Muscle of arm (tissue), 1 donor: ENCODE measurements at regions not wholly inside any gene's neighbourhood (a gene's known extent, or its start where the extent isn't known, plus 50 kb on each side); places are given as distances from the start of the nearest gene placed in this dataset.
A peak's percentile ranks its signal among the peaks of the same experiment; 100 is the strongest.

Experiments
- DNase-seq: peaks from one replicate; pipeline ENCODE4 v3.0.0-alpha.2; 2013

DNA sequence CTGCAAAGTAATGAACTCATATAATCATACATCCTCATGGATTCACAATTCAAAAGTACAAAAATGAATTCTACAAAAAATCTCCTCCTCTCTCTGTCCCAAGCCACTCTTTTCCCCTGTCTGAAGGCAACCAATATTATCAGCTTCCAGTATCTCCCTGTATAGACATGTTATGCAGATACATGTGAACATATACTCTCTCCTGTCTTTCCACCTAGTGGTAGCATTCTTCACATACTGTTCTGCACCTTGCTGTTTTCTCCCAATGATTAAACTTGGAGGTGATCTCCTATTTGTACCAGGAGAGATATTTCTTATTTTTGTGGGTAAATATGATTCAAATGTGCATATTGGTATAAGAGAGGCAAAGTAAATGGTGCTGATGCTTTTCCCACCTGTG, 416.4 kb downstream of the EPM2A start:
- no peak for DNase-seq

DNA sequence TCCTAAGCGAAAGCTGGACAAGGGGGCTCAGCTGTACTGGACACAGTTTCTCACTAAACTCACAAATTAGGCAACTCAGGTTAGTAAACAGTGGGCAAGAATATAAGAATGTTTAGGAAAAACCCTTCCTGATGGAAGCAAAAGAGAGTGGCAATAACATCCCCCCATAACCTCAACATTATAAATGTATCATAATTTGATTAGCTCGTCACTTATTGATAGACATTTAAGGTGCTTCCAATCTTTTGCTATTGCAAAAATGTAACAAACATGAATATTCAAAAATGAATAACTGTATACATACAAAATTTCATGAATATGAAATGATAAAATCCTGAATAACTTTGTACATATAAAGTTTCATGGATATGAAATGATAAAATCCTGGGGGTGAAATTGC, 415.7 kb downstream of the EPM2A start:
- no peak for DNase-seq

DNA sequence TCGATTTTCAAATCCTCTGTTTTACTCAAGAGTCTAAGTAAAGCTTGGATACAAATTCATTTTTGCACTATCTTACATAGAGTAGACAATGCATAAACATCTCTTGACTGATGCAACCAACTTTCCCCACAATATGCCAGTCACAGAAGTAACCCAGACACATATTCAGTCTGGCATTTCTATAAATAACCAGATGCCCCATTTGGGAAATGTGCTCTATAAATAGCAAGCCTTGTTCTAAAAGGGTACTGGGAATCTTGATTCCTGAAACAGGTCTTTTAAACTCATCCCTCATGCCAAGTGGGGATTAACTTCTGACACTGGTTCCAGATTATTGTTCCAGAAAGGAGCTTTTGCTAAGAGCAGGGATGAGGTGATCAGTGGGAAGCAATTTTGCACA, 411.7 kb downstream of the EPM2A start:
- DNase-seq, result no peak

DNA sequence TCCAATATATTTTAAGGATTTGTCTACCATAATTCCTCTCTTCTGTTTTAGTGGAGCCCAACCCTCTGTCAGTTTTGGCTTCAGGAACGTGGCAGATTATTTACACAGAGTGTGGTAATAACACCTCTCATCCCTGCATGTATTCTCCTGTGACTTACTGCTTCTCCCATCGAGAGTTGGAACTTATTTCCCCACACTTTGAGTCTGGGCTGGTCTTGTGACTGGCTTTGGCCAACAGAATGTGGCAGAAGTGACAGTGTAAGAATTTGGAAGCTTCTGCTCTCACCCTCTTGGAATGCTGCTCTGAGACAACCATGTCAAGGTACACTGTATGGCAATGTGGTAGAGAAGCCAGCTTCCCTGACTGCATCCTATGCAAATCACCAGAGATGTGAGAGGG, 407.7 kb downstream of the EPM2A start:
- no peak for DNase-seq

DNA sequence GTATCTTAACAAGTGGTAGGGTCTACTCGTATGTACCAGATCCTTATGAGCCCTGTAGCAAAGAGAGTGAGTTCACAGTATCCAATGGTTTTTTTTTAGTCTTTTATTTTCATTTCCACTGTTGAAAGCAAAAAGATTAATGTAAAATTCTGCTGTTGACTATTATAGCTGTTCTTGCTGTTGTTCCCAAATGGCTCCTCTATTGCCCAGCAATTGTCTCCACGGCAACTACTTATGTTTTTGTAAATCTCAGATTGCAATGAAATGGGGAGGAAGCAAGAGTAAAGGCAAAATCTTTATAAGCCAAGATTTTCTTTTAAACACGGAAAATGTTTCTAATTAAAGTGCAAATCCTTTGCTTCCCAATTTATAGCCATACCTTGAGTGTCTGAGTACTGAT, 406.1 kb downstream of the EPM2A start:
- DNase-seq, result peak; percentile 82

DNA sequence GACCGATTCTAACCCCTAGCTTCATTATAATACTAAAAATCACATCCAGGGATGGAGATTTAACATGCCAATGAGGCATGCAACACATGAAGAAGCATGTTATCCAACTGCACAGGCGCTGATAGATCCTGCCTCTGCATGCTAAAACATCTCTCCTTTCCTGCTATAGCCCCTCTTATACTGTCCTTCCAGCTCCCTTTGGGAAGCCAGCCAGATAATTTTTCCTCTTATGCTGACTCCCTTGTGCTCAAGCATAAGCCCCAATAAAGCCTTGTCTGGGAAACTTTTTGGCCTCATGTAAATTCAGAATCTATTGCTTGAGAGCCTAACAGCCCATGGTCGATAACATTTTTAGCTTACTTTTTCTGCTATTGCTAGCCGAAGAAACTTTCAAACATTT, 404.3 kb downstream of the EPM2A start:
- DNase-seq, result peak; percentile 32

DNA sequence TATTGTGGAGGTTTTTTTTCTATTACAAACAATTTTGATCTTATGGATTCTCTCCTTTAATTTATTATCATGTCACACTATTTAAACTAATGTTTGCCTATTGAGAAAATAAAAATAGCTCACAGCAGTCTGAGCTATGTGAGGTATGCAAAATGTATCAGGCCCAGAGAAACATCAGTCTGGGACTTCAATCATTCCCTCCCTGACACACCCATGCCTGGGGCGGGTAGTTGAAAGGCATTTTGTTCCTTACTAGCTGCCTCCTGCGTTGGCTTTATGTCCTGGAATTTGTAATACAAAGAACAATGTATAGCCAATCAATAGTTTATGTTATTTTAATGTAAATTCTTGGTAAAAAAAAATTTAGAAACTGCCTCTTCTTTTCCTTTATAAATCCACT, 403.3 kb downstream of the EPM2A start:
- no peak for DNase-seq

DNA sequence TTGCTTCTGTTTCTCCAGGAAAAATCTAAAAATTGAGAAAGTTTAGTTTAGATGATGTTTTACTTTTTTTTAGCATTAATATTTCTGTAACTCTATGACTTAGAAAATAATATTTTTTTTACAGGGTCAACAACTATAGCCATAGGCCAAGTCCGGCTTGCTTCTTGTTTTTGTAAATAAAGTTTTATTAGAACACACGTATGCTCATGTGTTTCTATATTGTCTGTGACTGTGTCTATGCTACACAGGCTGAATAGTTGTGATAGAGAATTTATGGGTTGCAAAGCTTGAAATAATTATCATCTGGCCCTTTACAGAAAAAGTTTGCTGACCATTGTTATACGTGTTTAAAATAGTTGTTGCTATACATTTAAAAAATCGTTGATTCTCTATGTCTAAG, 399.2 kb downstream of the EPM2A start:
- DNase-seq, result no peak

DNA sequence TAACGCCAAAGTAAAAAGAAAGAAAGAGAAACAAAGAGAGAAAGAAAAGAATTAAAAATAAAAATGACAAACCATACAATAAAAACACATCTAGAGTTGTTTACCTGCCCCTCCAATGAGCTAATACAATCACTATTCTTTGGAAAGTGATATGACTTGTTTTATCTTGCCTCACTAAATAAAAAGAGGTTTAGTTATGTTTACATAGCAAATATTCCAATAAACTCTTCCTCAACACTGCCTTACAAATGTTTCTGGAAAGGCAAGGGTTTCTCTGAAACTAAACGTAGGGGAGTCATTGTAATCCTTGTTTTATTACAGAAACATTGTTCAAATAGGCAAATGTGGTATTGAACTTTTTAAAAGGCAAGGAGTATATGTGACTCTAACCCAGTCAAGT, 396.2 kb downstream of the EPM2A start:
- no peak for DNase-seq

DNA sequence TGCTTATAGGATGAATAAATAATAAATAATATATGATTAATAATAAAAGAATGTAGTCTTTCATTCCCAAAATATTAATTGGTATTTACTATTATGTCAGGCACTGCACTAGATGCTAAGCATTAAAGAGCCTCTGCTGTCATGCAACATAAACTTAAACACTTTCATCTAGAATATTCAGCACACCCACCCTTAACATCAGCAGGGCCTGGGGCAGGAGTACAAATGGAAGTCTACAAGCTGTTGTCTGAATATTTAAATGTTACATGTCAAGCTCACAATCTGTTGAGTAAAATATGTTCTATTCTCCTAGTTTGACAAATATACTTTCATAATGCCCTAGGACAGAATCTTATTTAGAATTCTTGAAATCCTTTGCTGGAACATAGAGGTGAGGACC, 395.1 kb downstream of the EPM2A start:
- no peak for DNase-seq

DNA sequence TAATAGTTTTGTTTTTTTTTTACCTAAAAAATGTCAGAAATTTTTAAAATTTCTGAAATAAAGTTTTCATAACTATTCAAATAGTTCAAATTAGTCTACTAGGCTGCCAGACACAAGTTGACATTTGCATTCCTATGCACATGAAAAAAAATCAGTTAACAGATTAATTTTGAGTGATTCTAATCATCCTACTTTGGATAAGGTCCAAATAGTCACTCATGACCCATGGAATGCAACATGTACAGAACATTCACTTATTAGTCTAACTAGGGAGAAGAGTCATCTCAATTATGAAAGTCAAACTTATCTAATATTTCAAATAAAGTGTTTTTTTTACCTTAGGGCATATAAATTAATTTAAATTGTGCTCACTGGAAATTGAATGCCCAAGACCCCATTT, 390.2 kb downstream of the EPM2A start:
- DNase-seq, result no peak

DNA sequence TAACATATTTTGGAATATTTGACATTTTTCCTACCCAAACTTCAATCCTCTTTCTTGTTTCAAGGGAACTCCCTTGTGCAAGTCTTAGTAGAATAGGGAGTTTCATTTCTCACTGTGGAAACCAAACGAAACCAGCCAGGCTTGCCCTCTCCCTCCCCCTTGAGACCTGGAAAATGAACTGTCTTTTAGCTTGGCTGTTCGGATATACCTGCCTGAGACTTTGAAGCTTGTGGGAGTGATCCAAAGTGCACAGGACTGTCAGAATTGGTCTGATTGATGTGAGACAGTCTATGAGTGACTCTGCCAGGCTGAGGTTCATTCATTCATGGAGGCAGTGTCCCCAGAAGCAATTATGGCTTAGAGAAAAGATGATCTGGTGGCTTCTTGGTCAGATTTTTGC, 388.1 kb downstream of the EPM2A start:
- DNase-seq, result no peak

DNA sequence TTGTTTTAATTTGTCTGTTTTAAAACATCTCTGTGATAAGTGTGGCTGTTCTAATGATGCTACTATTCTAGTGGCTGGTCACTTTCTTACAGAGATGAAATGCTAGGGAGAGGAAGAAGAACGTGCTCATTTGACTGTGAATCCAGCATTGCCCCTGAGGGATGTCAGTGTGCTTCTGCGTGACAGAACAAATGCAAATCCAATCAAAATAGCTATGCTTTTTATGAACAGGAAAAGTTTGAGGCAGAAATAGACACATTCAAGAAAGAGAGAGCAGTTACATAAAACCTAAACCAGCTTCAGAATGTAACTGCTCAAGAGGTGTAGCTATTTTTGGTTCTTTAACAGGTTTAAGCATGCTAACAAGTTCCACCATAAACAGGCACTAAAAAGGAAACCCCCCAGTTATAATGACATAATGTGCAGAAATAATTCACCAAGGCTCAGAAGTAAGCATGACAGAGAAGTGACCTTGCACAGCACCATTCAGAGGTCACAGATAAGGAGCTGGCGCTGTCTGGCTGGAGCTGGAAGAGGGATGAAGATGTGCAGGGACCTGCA, 385.3 kb downstream of the EPM2A start:
- DNase-seq, result no peak

DNA sequence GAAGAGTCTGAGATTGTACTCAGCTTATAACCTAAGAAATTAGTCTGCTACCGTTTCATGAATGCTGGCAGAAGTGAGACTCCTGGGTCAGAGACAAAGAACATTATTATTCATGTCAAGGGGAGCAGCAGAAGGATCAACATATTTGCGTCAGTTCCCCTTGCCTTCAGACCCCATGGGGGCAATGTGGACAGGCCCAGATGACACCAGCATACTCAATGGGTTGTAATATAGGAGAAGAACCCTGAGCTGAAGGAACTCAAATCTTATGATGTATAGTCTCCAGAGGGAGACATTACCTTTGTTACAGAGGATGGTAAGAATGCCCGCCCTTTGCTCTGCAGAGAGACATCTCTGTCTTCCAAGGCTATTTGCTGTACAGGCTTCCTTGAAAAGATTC, 384.4 kb downstream of the EPM2A start:
- DNase-seq, result no peak

DNA sequence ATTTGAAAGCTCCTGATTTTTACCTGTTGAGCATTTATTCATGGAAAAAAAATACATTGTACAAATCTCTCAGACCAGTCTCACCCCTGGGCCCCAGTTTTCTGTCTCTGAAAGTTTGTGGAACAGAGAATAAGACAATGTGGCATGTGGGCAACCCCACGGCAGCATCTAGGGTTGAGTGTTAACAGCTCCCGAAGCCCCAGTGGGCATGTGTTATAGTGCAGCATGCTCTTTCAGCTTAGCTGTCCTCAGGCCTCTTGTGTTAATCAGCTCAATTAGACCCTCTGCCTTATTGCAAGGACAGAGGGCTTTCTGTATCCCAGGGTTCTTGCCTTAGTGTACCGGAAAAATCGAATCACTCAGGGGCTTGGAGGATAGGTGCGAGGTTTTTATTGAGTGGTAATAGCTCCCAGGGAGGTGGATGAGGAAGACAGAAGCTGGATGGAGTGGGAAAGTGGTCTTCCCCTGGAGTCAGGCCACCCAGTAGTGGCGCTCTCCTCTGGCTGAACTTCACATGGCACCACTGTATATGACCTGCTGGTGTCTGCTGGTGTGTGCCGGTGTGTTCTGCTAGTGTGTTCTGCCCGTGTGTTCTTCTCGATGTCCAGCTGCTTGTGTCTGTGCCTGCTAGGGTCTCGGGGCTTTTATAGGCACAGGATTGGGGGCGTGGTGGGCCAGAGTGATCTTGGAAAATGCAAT, 382.8 kb downstream of the EPM2A start:
- no peak for DNase-seq

DNA sequence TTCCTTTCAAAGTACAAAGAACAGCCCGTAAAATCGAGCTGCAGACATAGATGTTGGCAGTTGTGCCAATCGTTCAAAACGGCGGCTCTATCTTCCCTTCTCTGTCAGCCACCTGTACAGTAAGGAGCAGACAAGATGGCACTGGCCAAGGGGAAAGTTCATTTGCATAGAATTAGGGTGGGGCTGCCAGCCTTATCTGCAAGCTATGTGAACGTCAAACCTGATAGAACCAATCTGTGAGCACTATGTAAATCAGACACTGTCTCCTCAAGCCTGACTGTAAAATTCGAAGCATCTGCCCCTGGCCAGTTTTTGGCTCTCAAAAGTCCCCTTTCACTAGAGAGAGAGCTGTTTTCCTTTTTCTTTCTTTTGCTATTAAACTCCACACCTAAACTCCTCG, 374.5 kb downstream of the EPM2A start:
- DNase-seq, result no peak

DNA sequence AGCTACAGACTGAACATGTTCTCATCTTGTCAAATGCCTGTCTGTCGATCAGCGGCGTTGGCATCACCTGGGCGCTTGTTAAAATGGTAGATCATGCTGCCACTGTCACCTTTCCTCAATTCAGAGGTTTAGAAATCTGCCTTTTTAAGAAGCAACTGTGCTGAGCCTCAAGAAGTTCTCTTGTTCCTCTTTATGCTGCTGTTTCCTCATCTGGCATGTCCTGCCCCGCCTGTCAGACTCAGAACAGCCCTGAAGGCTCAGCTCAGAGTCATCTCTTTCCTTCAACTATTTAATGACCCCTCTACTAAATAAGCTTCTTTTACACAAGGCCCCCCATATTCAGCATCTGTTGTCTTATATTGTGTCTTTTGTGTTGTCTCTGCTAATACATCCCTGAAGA, 368.2 kb downstream of the EPM2A start:
- no peak for DNase-seq

DNA sequence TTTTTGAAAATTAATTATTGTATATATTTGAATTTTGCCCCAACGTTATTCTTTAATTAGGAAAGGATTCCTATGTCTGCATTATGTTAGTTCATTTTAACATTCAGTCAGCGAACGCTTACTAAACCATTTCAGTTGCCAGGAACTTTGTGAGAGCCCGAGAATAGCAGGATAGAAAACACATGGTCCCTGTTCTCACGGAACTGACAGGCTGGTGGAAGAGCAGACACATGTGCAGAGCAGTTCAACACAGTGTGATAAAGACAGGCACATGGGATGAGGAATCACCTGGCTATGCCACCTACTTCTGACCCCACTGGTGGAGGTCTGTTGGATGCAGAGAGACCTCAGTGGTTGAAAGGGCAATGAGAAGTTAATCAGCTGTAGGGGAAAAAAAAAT, 367.2 kb downstream of the EPM2A start:
- peak; percentile 27 for DNase-seq

DNA sequence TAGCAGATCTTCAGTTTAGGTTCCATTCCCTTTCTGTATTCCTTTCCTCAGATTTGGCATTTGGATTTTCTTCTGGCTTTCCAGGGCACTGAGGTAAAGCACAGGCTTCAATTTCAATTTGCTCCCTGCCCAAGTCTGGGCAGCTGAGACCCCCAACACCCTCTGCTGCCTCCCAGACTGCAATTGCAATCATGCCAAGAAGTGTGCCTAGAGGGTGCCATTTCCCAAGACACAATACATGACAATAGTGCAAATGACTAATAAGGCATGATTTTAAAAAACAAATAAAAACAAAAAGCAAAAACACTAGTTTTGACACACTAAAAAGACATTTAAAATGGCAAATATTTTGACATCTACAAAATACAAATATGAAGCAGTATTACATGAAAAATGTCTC, 364.8 kb downstream of the EPM2A start:
- no peak for DNase-seq

DNA sequence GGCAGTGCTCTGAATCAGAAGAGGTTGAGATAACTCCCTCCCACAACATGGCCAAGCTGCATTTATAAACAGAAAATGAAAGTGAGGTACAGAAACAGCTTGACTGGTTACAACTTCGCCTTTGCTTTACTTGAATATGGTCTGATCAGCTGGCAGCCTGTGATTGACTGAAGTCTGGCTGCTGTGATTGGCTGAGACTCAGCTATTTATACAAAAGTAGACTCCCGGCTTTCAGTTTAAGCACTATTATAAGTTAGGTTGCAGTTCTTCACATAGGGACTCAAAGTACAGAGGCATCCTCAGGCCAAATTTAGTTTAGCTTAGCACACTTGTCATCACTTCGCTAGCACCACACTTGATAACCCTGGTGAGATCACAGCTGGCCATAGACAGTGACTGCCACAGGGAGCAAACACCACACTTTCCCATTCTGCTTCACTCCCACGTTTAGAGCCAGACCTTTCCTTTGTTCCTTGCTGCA, 362.6 kb downstream of the EPM2A start:
- peak; percentile 76 for DNase-seq

DNA sequence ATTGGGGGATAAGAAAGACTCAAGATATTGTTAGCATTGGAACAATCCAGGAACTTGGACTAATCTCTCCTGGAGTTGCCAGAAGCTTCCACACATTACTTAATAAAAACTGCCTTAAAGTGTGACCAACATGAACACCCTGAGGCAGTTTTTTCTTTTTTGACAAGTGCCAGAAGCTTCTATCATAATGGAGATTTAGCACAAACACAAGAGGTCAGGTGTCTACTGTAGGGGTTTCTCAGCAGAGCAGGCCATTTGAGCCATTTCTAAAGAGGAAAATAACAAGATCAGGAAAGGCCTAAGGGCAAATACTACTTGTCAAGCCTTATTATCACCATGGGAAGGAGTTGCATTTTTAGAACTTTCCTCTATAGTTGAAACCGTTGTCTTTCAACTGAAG, 361.5 kb downstream of the EPM2A start:
- DNase-seq, result no peak

DNA sequence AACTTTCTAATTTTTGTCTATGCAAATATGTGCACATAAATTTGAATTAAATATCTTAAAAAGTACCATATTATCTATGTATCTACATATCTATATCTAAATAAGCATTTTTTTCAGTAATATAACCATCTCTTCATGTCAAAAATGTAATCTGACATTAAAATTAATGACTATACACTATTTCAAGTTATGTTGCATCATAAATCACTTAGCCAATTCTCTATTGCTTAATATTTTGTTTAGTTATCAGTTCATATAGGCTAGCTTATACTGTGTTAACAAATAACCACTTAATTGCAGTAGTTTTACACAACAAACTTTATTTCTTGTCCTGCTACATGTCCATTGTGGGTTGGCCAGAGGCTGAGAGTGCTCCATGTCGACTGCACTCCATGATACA, 360.8 kb downstream of the EPM2A start:
- DNase-seq, result no peak

DNA sequence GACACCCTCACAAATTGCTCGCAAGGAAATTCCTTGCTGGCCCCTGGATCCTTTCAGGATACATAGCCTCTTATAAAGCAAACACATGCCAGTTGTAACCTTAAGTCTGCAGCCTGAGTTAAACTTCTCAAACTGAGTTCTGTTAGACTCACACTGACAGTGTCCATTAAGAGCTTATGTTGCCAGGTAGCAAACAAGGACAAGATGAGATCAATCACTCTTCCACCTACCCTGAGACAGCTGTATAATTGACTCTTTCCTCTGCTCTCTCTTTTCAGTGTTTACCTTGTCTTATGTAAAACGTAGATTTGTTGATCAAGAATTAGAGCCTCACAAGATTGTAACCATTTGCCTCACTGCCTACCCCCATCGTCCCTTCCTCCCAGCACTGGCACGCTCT, 359.8 kb downstream of the EPM2A start:
- no peak for DNase-seq

DNA sequence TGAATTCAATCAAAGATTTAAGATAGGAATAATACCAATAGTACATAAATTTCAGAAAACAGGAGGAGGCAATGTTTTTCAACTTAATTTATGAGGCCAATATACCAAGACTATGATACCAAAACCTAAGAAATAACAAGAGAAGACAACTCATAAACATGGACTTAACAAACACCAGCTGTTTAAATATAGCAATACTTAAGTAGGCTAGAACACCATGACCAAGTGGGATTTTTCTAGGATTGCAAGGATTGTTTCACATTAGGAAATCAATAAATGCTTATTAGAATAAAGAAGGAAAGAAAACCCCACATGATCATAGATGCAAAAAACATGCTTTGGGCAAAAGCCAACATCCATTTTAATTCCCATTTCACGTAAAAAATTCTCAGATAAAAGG, 355.1 kb downstream of the EPM2A start:
- DNase-seq, result no peak
